Mucosa of stomach (tissue), 1 donor: ENCODE measurements at regions not wholly inside any gene's neighbourhood (a gene's known extent, or its start where the extent isn't known, plus 50 kb on each side); places are given as distances from the start of the nearest gene placed in this dataset.
"Not testable (repeated sequence)": the region's sequence is repeated elsewhere in the genome, so short reads cannot be mapped to it uniquely, and the experiment has no call there.

Experiments used
- H3K27me3 ChIP-seq: one replicate; pipeline ENCODE4 v1.7.0; 2013; ENCODE audit warnings: mild to moderate bottlenecking, low read length; ENCODE audit not compliant: control insufficient read depth, insufficient read depth
- H3K36me3 ChIP-seq: one replicate; pipeline ENCODE4 v1.7.0; 2013; ENCODE audit warnings: low read length; ENCODE audit not compliant: control insufficient read depth, insufficient read depth
- H3K4me1 ChIP-seq: one replicate; pipeline ENCODE4 v1.7.0; 2013; ENCODE audit warnings: mild to moderate bottlenecking, low read length; ENCODE audit not compliant: control insufficient read depth, insufficient read depth
- H3K4me3 ChIP-seq: one replicate; pipeline ENCODE4 v1.7.0; 2013; ENCODE audit warnings: low read length
- H3K9ac ChIP-seq: one replicate; pipeline ENCODE4 v1.7.0; 2013; ENCODE audit warnings: mild to moderate bottlenecking, low read length, moderate library complexity
- H3K9me3 ChIP-seq: one replicate; pipeline ENCODE4 v1.7.0; 2013; ENCODE audit warnings: mild to moderate bottlenecking, low read length, moderate library complexity; ENCODE audit not compliant: control insufficient read depth
- donor health status: Pancreatic carcinoma.

GRCh38 chr1:83270801-83271200 lies 728.1 kb downstream of the TTLL7 start:
- not testable (repeated sequence) for H3K36me3 ChIP-seq, H3K4me3 ChIP-seq, H3K27me3 ChIP-seq, H3K9ac ChIP-seq, H3K9me3 ChIP-seq, H3K4me1 ChIP-seq

DNA sequence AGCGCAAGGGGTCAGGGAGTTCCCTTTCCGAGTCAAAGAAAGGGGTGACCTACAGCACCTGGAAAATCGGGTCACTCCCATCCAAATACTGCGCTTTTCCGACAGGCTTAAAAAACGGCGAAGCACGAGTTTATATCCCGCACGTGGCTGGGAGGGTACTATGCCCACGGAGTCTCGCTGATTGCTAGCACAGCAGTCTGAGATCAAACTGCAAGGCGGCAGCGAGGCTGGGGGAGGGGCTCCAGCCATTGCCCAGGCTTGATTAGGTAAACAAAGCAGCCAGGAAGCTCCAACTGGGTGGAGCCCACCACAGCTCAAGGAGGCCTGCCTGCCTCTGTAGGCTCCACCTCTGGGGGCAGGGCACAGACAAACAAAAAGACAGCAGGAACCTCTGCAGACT lies 735.1 kb downstream of the TTLL7 start:
- H3K4me1 ChIP-seq, H3K9me3 ChIP-seq, H3K9ac ChIP-seq, H3K27me3 ChIP-seq, H3K36me3 ChIP-seq, H3K4me3 ChIP-seq: not testable (repeated sequence)

DNA sequence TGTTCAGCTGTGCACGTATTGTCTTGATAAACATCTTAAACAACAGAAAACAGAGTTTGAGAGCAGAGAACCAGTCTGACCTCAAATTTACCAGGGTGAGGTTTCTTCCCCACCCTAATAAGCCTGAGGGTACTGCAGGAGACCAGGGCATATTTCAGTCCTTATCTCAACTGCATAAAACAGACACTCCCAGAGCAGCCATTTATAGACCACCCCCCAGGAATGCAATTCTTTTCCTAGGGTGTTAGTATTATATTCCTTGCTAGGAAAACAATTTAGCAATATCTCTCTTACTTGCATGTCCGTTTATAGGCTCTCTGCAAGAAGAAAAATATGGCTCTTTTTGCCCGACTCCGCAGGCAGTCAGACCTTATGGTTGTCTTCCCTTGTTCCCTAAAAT lies 747.2 kb downstream of the TTLL7 start:
- H3K9me3 ChIP-seq, H3K9ac ChIP-seq, H3K4me1 ChIP-seq, H3K4me3 ChIP-seq, H3K27me3 ChIP-seq, H3K36me3 ChIP-seq: not testable (repeated sequence)

GRCh38 chr1:83246780-83247179 lies 752.2 kb downstream of the TTLL7 start:
- not testable (repeated sequence) for H3K4me3 ChIP-seq, H3K4me1 ChIP-seq, H3K9ac ChIP-seq, H3K36me3 ChIP-seq, H3K27me3 ChIP-seq, H3K9me3 ChIP-seq

- H3K4me1 ChIP-seq, H3K9me3 ChIP-seq, H3K27me3 ChIP-seq, H3K36me3 ChIP-seq, H3K9ac ChIP-seq, H3K4me3 ChIP-seq: not testable (repeated sequence)
These were observed 754.1 kb downstream of the TTLL7 start for GRCh38 chr1:83244832-83245231.

DNA sequence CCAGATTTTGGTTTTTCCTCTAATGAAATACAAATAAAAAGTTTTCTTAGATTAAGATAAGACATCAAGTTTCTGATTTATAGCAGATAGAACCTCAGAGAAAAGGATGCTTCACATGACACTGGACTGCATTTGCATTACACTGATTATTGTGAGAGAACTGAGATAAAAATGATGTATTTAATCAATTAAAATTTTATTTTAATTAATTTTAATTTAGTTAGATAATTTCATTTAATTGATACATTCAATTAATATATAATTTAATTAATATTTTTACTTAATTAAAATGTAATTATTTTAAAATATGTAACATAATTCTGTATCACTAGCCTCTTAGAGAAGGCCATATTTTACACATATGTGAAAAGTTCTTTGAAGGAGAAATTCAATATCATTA lies 759.4 kb downstream of the TTLL7 start:
- H3K36me3 ChIP-seq, H3K4me1 ChIP-seq, H3K9ac ChIP-seq, H3K9me3 ChIP-seq, H3K4me3 ChIP-seq, H3K27me3 ChIP-seq: not testable (repeated sequence)

- H3K4me1 ChIP-seq, H3K4me3 ChIP-seq, H3K36me3 ChIP-seq, H3K27me3 ChIP-seq, H3K9me3 ChIP-seq, H3K9ac ChIP-seq: not testable (repeated sequence)
These were observed 760.3 kb downstream of the TTLL7 start for GRCh38 chr1:83238654-83239053.

DNA sequence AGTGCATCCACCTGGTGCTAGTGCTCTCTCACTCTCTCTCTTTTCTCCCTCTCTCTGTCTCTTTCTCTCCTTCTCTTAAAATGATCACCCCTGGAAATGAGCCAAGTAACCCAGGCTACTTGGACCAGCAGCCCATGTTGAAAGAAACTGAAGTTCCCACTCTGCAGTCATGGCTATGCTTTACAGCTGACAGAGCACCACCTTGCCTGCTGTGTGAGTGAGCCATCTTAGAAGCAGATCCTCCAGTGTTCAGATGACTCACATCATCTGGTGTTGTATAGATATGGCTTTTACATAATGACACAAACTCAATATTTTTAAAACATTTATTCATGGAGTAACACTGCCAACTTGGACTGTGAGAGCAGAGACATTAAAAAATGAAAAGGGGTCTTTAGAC lies 779.1 kb downstream of the TTLL7 start:
- H3K9ac ChIP-seq, H3K27me3 ChIP-seq, H3K4me1 ChIP-seq, H3K4me3 ChIP-seq, H3K36me3 ChIP-seq, H3K9me3 ChIP-seq: not testable (repeated sequence)

GRCh38 chr1:83218036-83218716 lies 780.8 kb downstream of the TTLL7 start:
- not testable (repeated sequence) for H3K36me3 ChIP-seq, H3K4me3 ChIP-seq, H3K9me3 ChIP-seq, H3K4me1 ChIP-seq, H3K9ac ChIP-seq, H3K27me3 ChIP-seq

GRCh38 chr1:83214317-83214716 lies 784.6 kb downstream of the TTLL7 start:
- H3K9me3 ChIP-seq, H3K27me3 ChIP-seq: not testable (repeated sequence)

DNA sequence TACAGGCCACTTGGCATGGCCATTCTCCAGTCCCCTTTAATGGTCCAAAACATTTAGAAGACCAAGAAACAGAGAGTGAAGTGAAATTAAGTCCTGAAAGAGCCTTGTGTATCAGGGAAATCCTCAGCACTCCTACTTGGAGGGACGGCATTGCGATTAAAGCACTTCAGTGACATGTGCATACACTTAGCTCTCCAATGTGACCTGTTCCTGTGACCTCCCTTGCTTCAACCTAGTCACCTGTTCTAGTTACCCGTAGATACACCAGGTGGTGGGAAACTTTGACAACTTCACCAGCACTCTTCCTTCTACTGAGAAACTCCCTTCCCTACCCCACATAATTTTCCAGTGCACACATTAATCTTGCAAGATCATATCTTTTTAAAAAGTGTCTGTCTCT lies 785.3 kb downstream of the TTLL7 start:
- H3K9ac ChIP-seq, H3K27me3 ChIP-seq, H3K9me3 ChIP-seq, H3K4me3 ChIP-seq, H3K4me1 ChIP-seq, H3K36me3 ChIP-seq: not testable (repeated sequence)

More at GRCh38 chr1:83214317-83214716, 784.6 kb downstream of the TTLL7 start:
- H3K9ac ChIP-seq, H3K36me3 ChIP-seq, H3K4me1 ChIP-seq, H3K4me3 ChIP-seq: not testable (repeated sequence)

GRCh38 chr1:83212033-83212432 lies 786.9 kb downstream of the TTLL7 start:
- not testable (repeated sequence) for H3K4me1 ChIP-seq, H3K9me3 ChIP-seq, H3K36me3 ChIP-seq, H3K27me3 ChIP-seq, H3K9ac ChIP-seq, H3K4me3 ChIP-seq

GRCh38 chr1:83208540-83208939 lies 790.4 kb downstream of the TTLL7 start:
- H3K9me3 ChIP-seq, H3K4me3 ChIP-seq, H3K4me1 ChIP-seq, H3K27me3 ChIP-seq, H3K36me3 ChIP-seq, H3K9ac ChIP-seq: not testable (repeated sequence)
